GM23338 (cell line): ENCODE measurements at regions not wholly inside any gene's neighbourhood (a gene's known extent, or its start where the extent isn't known, plus 50 kb on each side); places are given as distances from the start of the nearest gene placed in this dataset.

Experiments used
- ATAC-seq: fragments of 200-7000 bp; cut with Tn5 transposase; 3 replicates; pipeline ENCODE4 v1.9.1; 2020
- DNase-seq: peaks from one replicate; pipeline ENCODE4 v3.0.0-alpha.2; 2015; ENCODE audit warnings: low spot score
- H2AFZ ChIP-seq: fragments of 200-600 bp; sonication (generic); 2 replicates; pipeline ENCODE4 v1.8.0; 2016; ENCODE audit warnings: antibody characterized with exemption, mild to moderate bottlenecking, moderate library complexity
- H3F3A ChIP-seq: fragments of 200-600 bp; sonication (generic); replicated peaks from 2 replicates; pipeline ENCODE4 v1.8.0; 2017; ENCODE audit warnings: antibody characterized with exemption, mixed run types, low read depth
- H3K27ac ChIP-seq: fragments of 200-600 bp; sonication (generic); 2 replicates; pipeline ENCODE4 v1.6.1; 2016; ENCODE audit warnings: low read depth
- H3K27me3 ChIP-seq: fragments of 200-600 bp; sonication (generic); 2 replicates; pipeline ENCODE4 v1.8.0; 2016; ENCODE audit warnings: mild to moderate bottlenecking, mixed run types, moderate library complexity; ENCODE audit not compliant: insufficient read depth
- H3K36me3 ChIP-seq: fragments of 200-600 bp; sonication (generic); 2 replicates; pipeline ENCODE4 v1.8.0; 2016; ENCODE audit warnings: mild to moderate bottlenecking; ENCODE audit not compliant: insufficient read depth
- H3K4me1 ChIP-seq: fragments of 200-600 bp; sonication (generic); 2 replicates; pipeline ENCODE4 v1.8.0; 2016; ENCODE audit warnings: mild to moderate bottlenecking, moderate library complexity; ENCODE audit not compliant: insufficient read depth
- H3K4me2 ChIP-seq: fragments of 200-600 bp; sonication (generic); 2 replicates; pipeline ENCODE4 v1.7.1; 2017; ENCODE audit warnings: mixed run types
- H3K4me3 ChIP-seq: fragments of 200-600 bp; sonication (generic); 2 replicates; pipeline ENCODE4 v1.6.1; 2016; ENCODE audit warnings: mixed run types
- H3K79me2 ChIP-seq: fragments of 200-600 bp; sonication (generic); replicated peaks from 2 replicates; pipeline ENCODE4 v1.8.0; 2017; ENCODE audit warnings: mild to moderate bottlenecking; ENCODE audit not compliant: insufficient read depth
- H3K9me2 ChIP-seq: fragments of 200-600 bp; sonication (generic); 2 replicates; pipeline ENCODE4 v1.8.0; 2017; ENCODE audit not compliant: insufficient read depth
- H4K20me1 ChIP-seq: fragments of 200-600 bp; sonication (generic); replicated peaks from 2 replicates; pipeline ENCODE4 v1.8.0; 2017; ENCODE audit warnings: mild to moderate bottlenecking; ENCODE audit not compliant: insufficient read depth
- H3K27ac Mint-ChIP-seq: 2 replicates; pipeline ENCODE4 v1.8.0; 2020; ENCODE audit warnings: inconsistent platforms, mild to moderate bottlenecking, moderate library complexity, mixed read lengths
- H3K27me3 Mint-ChIP-seq: 3 replicates; pipeline ENCODE4 v1.8.0; 2022; ENCODE audit warnings: low read depth, mild to moderate bottlenecking, moderate library complexity, mixed read lengths, inconsistent platforms; ENCODE audit not compliant: insufficient read depth, poor library complexity
- H3K36me3 Mint-ChIP-seq: 3 replicates; pipeline ENCODE4 v1.8.0; 2021; ENCODE audit warnings: low read depth, mild to moderate bottlenecking, inconsistent platforms, moderate library complexity, mixed read lengths
- H3K4me1 Mint-ChIP-seq: 3 replicates; pipeline ENCODE4 v1.8.0; 2020; ENCODE audit warnings: mild to moderate bottlenecking, inconsistent platforms, mixed read lengths
- H3K4me3 Mint-ChIP-seq: 3 replicates; pipeline ENCODE4 v1.8.0; 2021; ENCODE audit warnings: moderate library complexity, mild to moderate bottlenecking, inconsistent platforms, mixed read lengths
- H3K9me3 Mint-ChIP-seq: 3 replicates; pipeline ENCODE4 v1.8.0; 2020; ENCODE audit warnings: moderate library complexity, mild to moderate bottlenecking, inconsistent platforms, mixed read lengths
- CREB1 ChIP-seq: fragments of 250-450 bp; sonication (Bioruptor Pico); IDR thresholded peaks from 2 replicates; pipeline ENCODE4 v1.5.0; 2020; ENCODE audit warnings: low read depth, mild to moderate bottlenecking, moderate library complexity
- CTCF ChIP-seq, 2 experiments: fragments of 200-600 bp in 1 of 2; sonication (generic) in 1 of 2; conservative IDR thresholded peaks; 2 replicates each; pipeline versions ENCODE4 v1.5.1 to v1.6.1; 2016 to 2017; ENCODE audit warnings: antibody characterized with exemption in 2 of 2, low read depth in 2 of 2, mild to moderate bottlenecking in 2 of 2, moderate library complexity in 1 of 2
- EZH2 ChIP-seq: fragments of 200-600 bp; sonication (generic); IDR thresholded peaks from one replicate; pipeline ENCODE4 v1.8.0; 2017; ENCODE audit warnings: antibody characterized with exemption, mild to moderate bottlenecking, low read depth; ENCODE audit not compliant: unreplicated experiment
- JUNB ChIP-seq: IDR thresholded peaks from one replicate; pipeline ENCODE4 v1.6.1; 2016; ENCODE audit warnings: antibody characterized with exemption; ENCODE audit not compliant: unreplicated experiment
- REST ChIP-seq: IDR thresholded peaks from one replicate; pipeline ENCODE4 v1.6.1; 2018; ENCODE audit warnings: antibody characterized with exemption; ENCODE audit not compliant: unreplicated experiment
- STAT1 ChIP-seq: IDR thresholded peaks from one replicate; pipeline ENCODE4 v1.6.1; 2016; ENCODE audit warnings: antibody characterized with exemption; ENCODE audit not compliant: unreplicated experiment
- ZNF114 ChIP-seq: fragments of 250-450 bp; sonication (Bioruptor Pico); IDR thresholded peaks from 2 replicates; pipeline ENCODE4 v1.5.0; 2020; ENCODE audit warnings: mild to moderate bottlenecking, moderate library complexity
- ZNF462 ChIP-seq: fragments of 250-450 bp; sonication (Bioruptor Pico); IDR thresholded peaks from 2 replicates; pipeline ENCODE4 v1.5.0; 2020; ENCODE audit warnings: mild to moderate bottlenecking, moderate library complexity

GRCh38 chr13:52969373-52969772, 59.2 kb upstream of the OLFM4 start:
- ATAC-seq = no peak
- H3K4me1 ChIP-seq = peaks cover 3% of the 10 kb centered on the region
- H3K4me2 ChIP-seq = no peak overlapping the region

More at GRCh38 chr13:52969373-52969772, 59.2 kb upstream of the OLFM4 start:
- peaks cover 3% of the 10 kb centered on the region for H3K27me3 Mint-ChIP-seq
- H3K27ac ChIP-seq = no peak overlapping the region
- H2AFZ ChIP-seq = no peak overlapping the region
- no peaks in the 10 kb centered on the region for H3K79me2 ChIP-seq
- H3K4me3 Mint-ChIP-seq = no peak overlapping the region
- no peaks in the 10 kb centered on the region; the same call in 1 of the 2 replicates for H3K27me3 ChIP-seq
- no peaks in the 10 kb centered on the region for H3K36me3 Mint-ChIP-seq
- no peak overlapping the region for H3K27ac Mint-ChIP-seq
- H3K9me3 Mint-ChIP-seq = no peaks in the 10 kb centered on the region
- peaks cover 3% of the 10 kb centered on the region; the same call in 1 of the 3 replicates for H3K4me1 Mint-ChIP-seq
- H3K4me3 ChIP-seq = no peak overlapping the region
- no peaks in the 10 kb centered on the region for H3F3A ChIP-seq
- TF ChIP-seq CTCF (conservative IDR thresholded peaks at IDR 0.05; ENCODE audit: low read depth in 2 of 2) (no peak), ZNF462 (CRISPR knock-in tag) (no peak), REST (no peak), JUNB (no peak), ZNF114 (CRISPR knock-in tag) (no peak), EZH2 (no peak), STAT1 (no peak), CREB1 (CRISPR knock-in tag) (no peak)
- H3K9me2 ChIP-seq = no peaks in the 10 kb centered on the region
- no peak for DNase-seq
- no peaks in the 10 kb centered on the region for H4K20me1 ChIP-seq
- H3K36me3 ChIP-seq = no peaks in the 10 kb centered on the region
